IMR-90 (cell line): ENCODE measurements at regions not wholly inside any gene's neighbourhood (a gene's known extent, or its start where the extent isn't known, plus 50 kb on each side); places are given as distances from the start of the nearest gene placed in this dataset.

Source experiments
- BHLHE40 ChIP-seq: fragments of 150-350 bp; IDR thresholded peaks from 2 replicates; pipeline ENCODE4 v1.6.1; 2016; ENCODE audit warnings: mild to moderate bottlenecking, low read depth, low read length
- CEBPB ChIP-seq: IDR thresholded peaks from 2 replicates; pipeline ENCODE4 v1.6.1; 2012; ENCODE audit warnings: low read depth, low read length, improper control_type of control experiment
- CHD1 ChIP-seq: IDR thresholded peaks from 2 replicates; pipeline ENCODE4 v1.6.1; 2012; ENCODE audit warnings: low read depth, low read length, improper control_type of control experiment
- CTCF ChIP-seq: conservative IDR thresholded peaks from 2 replicates; pipeline ENCODE4 v1.5.1; 2012; ENCODE audit warnings: mild to moderate bottlenecking, low read depth, low read length, improper control_type of control experiment
- ELK1 ChIP-seq: fragments of 150-350 bp; IDR thresholded peaks from 2 replicates; pipeline ENCODE4 v1.6.1; 2016; ENCODE audit warnings: low read depth, mild to moderate bottlenecking, low read length, moderate library complexity, borderline replicate concordance
- MAZ ChIP-seq: IDR thresholded peaks from 2 replicates; pipeline ENCODE4 v1.6.1; 2012; ENCODE audit warnings: low read depth, mild to moderate bottlenecking, low read length, improper control_type of control experiment, moderate library complexity, borderline replicate concordance
- MXI1 ChIP-seq: IDR thresholded peaks from 2 replicates; pipeline ENCODE4 v1.6.1; 2012; ENCODE audit warnings: low read depth, mild to moderate bottlenecking, low read length, moderate library complexity, borderline replicate concordance
- POLR2A ChIP-seq: IDR thresholded peaks from 2 replicates; pipeline ENCODE4 v1.6.1; 2012; ENCODE audit warnings: mild to moderate bottlenecking, low read depth, low read length
- RAD21 ChIP-seq: IDR thresholded peaks from 2 replicates; pipeline ENCODE4 v1.6.1; 2012; ENCODE audit warnings: low read length, improper control_type of control experiment
- RCOR1 ChIP-seq: IDR thresholded peaks from 2 replicates; pipeline ENCODE4 v1.6.1; 2012; ENCODE audit warnings: mild to moderate bottlenecking, low read length, improper control_type of control experiment; ENCODE audit not compliant: insufficient replicate concordance
- SMC3 ChIP-seq: fragments of 150-350 bp; IDR thresholded peaks from 2 replicates; pipeline ENCODE4 v1.6.1; 2016; ENCODE audit warnings: low read depth, mild to moderate bottlenecking, antibody characterized with exemption, low read length, moderate library complexity
- USF2 ChIP-seq: fragments of 150-350 bp; IDR thresholded peaks from 2 replicates; pipeline ENCODE4 v1.6.1; 2017; ENCODE audit warnings: mild to moderate bottlenecking, antibody characterized with exemption, low read length, low read depth

GRCh38 chr3:74372743-74373142 is 241.7 kb downstream of the CNTN3 start:
- TF ChIP-seq SMC3 (no peak), CEBPB (no peak), CTCF (no peak), POLR2A (no peak), MAZ (no peak), RAD21 (no peak), MXI1 (no peak), BHLHE40 (no peak), CHD1 (no peak), USF2 (no peak), RCOR1 (no peak), ELK1 (no peak)
